Keratinocyte (primary cell): ENCODE measurements at regions not wholly inside any gene's neighbourhood (a gene's known extent, or its start where the extent isn't known, plus 50 kb on each side); places are given as distances from the start of the nearest gene placed in this dataset.

Experiments used
- DNase-seq: peaks from one replicate; pipeline ENCODE4 v3.0.0-alpha.2; 2011; ENCODE audit warnings: low read depth, missing footprints, low spot score
- FAIRE-seq: peaks from 2 replicates; lab custom pipeline; 2011; peaks lifted over from hg19 to GRCh38; lab: Jason Lieb, UNC
- H2AFZ ChIP-seq: 2 replicates; pipeline ENCODE4 v1.6.0; 2012; ENCODE audit warnings: low read length, control low read depth, inconsistent platforms; ENCODE audit not compliant: control insufficient read depth
- H3K27ac ChIP-seq: 2 replicates; pipeline ENCODE4 v1.5.1; 2011; ENCODE audit warnings: low read length; ENCODE audit not compliant: control insufficient read depth, insufficient read depth
- H3K27me3 ChIP-seq: 3 replicates; pipeline ENCODE4 v1.6.0; 2011; ENCODE audit warnings: low read length; ENCODE audit not compliant: control insufficient read depth, insufficient read depth; ENCODE audit errors: extremely low read depth
- H3K36me3 ChIP-seq, 2 experiments: 2 replicates in 1 of 2; 3 replicates in 1 of 2; pipeline ENCODE4 v1.5.1; 2011; ENCODE audit warnings: low read length in 2 of 2, mild to moderate bottlenecking in 1 of 2; ENCODE audit not compliant: control insufficient read depth in 2 of 2, insufficient read depth in 2 of 2; ENCODE audit errors: extremely low read depth in 1 of 2
- H3K4me1 ChIP-seq: 3 replicates; pipeline ENCODE4 v1.5.1; 2011; ENCODE audit warnings: low read length; ENCODE audit not compliant: control insufficient read depth, insufficient read depth; ENCODE audit errors: extremely low read depth
- H3K4me2 ChIP-seq: 3 replicates; pipeline ENCODE4 v1.6.0; 2011; ENCODE audit warnings: low read depth, low read length; ENCODE audit not compliant: control insufficient read depth, insufficient read depth; ENCODE audit errors: extremely low read depth
- H3K4me3 ChIP-seq, 3 experiments: fragments of 200-600 bp in 1 of 3; sonication (generic) in 1 of 3; 2 replicates in 2 of 3; 3 replicates in 1 of 3; pipeline ENCODE4 v1.5.1; 2011 to 2016; ENCODE audit warnings: low read length in 3 of 3, mild to moderate bottlenecking in 3 of 3, control low read depth in 2 of 3, inconsistent platforms in 1 of 3, low read depth in 1 of 3, mixed read lengths in 1 of 3, mixed run types in 1 of 3, moderate library complexity in 1 of 3; ENCODE audit not compliant: control insufficient read depth in 2 of 3, insufficient read depth in 2 of 3; ENCODE audit errors: extremely low read depth in 1 of 3
- H3K79me2 ChIP-seq: 2 replicates; pipeline ENCODE4 v1.6.0; 2012; ENCODE audit warnings: low read length; ENCODE audit not compliant: control insufficient read depth, insufficient read depth
- H3K9ac ChIP-seq: 3 replicates; pipeline ENCODE4 v1.6.0; 2011; ENCODE audit warnings: low read length; ENCODE audit not compliant: control insufficient read depth, insufficient read depth; ENCODE audit errors: extremely low read depth
- H3K9me1 ChIP-seq: 3 replicates; pipeline ENCODE4 v1.6.0; 2011; ENCODE audit warnings: low read length; ENCODE audit not compliant: control insufficient read depth, insufficient read depth; ENCODE audit errors: extremely low read depth
- H3K9me3 ChIP-seq: 2 replicates; pipeline ENCODE4 v1.5.1; 2012; ENCODE audit warnings: low read depth, low read length; ENCODE audit not compliant: control insufficient read depth
- H4K20me1 ChIP-seq: 3 replicates; pipeline ENCODE4 v1.6.0; 2011; ENCODE audit warnings: low read length; ENCODE audit not compliant: control insufficient read depth, insufficient read depth; ENCODE audit errors: extremely low read depth
- CTCF ChIP-seq, 3 experiments: IDR thresholded peaks in 1 of 3; conservative IDR thresholded peaks in 1 of 3; optimal IDR thresholded peaks in 1 of 3; 2 replicates in 2 of 3; 3 replicates in 1 of 3; pipeline versions ENCODE3 to v1.5.1; 2011; ENCODE audit warnings: low read length in 3 of 3, mild to moderate bottlenecking in 3 of 3, moderate library complexity in 2 of 3, control low read depth in 1 of 3, inconsistent platforms in 1 of 3; ENCODE audit not compliant: insufficient read depth in 2 of 3; ENCODE audit errors: extremely low read depth in 1 of 3
- EZH2 ChIP-seq: IDR thresholded peaks from one replicate; pipeline ENCODE4 v1.6.1; 2012; ENCODE audit warnings: inconsistent platforms, mild to moderate bottlenecking, low read length, moderate library complexity
- dilution Hi-C: fragments of 300-500 bp; cut with MboI; formaldehyde crosslinking; loops from one replicate; pipeline ENCODE4 v1.7.0; 2020; ENCODE audit warnings: low sequenced_read_pairs; ENCODE audit not compliant: extremely low pct_ligation_motif_present

DNA sequence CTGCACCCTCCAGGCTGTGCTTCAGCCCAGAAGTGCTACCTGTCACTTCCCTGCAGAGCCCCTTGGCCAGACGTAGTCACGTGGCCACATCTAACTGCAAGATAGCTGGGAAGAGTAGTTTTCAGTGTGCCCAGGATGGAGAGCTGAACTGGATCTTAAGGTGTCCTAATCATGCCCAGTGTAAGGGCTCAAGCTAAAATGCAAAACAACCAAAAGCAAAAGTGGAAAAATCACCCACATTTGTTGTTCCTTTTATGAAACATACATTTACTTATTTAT lies 59.4 kb upstream of the ROR1 start:
- DNase-seq (no peak), FAIRE-seq (no peak)
- Histone ChIP-seq H3K9me1 (no peaks in the 10 kb centered on the region), H3K36me3 (no peaks in the 10 kb centered on the region), H3K9ac (no peak overlapping the region), H3K9me3 (no peaks in the 10 kb centered on the region), H4K20me1 (no peaks in the 10 kb centered on the region), H3K4me1 (peaks cover 17% of the 10 kb centered on the region), H2AFZ (no peak overlapping the region), H3K27ac (no peak overlapping the region), H3K79me2 (no peaks in the 10 kb centered on the region), H3K4me3 (no peak overlapping the region), H3K27me3 (no peaks in the 10 kb centered on the region), H3K4me2 (peak overlapping the region; percentile 38)
- dilution Hi-C loops: no loop called here
- TF ChIP-seq CTCF (optimal IDR thresholded peaks at IDR 0.05 in 1 of 3, IDR thresholded peaks at IDR 0.05 in 1 of 3, conservative IDR thresholded peaks at IDR 0.05 in 1 of 3; ENCODE audit: extremely low read depth in 1 of 3, insufficient read depth in 2 of 3, low read length in 3 of 3): no peak

GRCh38 chr1:63717511-63718065 lies 56.2 kb upstream of the ROR1 start:
- Histone ChIP-seq H3K4me3 (no peak overlapping the region), H3K79me2 (no peaks in the 10 kb centered on the region), H3K4me1 (peaks cover 23% of the 10 kb centered on the region), H3K9ac (no peak overlapping the region), H3K4me2 (no peak overlapping the region), H3K27ac (no peak overlapping the region), H2AFZ (no peak overlapping the region), H4K20me1 (no peaks in the 10 kb centered on the region), H3K36me3 (no peaks in the 10 kb centered on the region), H3K9me3 (no peaks in the 10 kb centered on the region), H3K27me3 (no peaks in the 10 kb centered on the region), H3K9me1 (no peaks in the 10 kb centered on the region)
- TF ChIP-seq CTCF (optimal IDR thresholded peaks at IDR 0.05 in 1 of 3, IDR thresholded peaks at IDR 0.05 in 1 of 3, conservative IDR thresholded peaks at IDR 0.05 in 1 of 3; ENCODE audit: extremely low read depth in 1 of 3, insufficient read depth in 2 of 3, low read length in 3 of 3) (no peak), EZH2 (no peak)
- dilution Hi-C loops: no loop called here
- no peak for FAIRE-seq
- no peak for DNase-seq
